Esophagus squamous epithelium (tissue), 5 donors: ENCODE measurements at regions not wholly inside any gene's neighbourhood (a gene's known extent, or its start where the extent isn't known, plus 50 kb on each side); places are given as distances from the start of the nearest gene placed in this dataset.
"Not testable (repeated sequence)": the region's sequence is repeated elsewhere in the genome, so short reads cannot be mapped to it uniquely, and the experiment has no call there.

Experiments used
- DNase-seq: peaks from one replicate; lab custom pipeline; 2025; lab: John Stamatoyannopoulos, UW
- H3K27ac ChIP-seq, 4 donors: fragments of 200-600 bp; sonication (generic); one replicate each; pipeline ENCODE4 v1.5.1; 2016 to 2019; ENCODE audit warnings: mild to moderate bottlenecking in 1 of 4
- H3K27me3 ChIP-seq, 4 donors: fragments of 200-600 bp; sonication (generic); 1 replicate in 3 of 4; 2 replicates in 1 of 4; pipeline versions ENCODE4 v1.5.1 to v1.6.0; 2017 to 2021; ENCODE audit warnings: antibody characterized with exemption in 1 of 4
- H3K36me3 ChIP-seq, 3 donors: fragments of 200-600 bp; sonication (generic); one replicate each; pipeline ENCODE4 v1.5.1; 2016 to 2019
- H3K4me1 ChIP-seq, 3 donors: fragments of 200-600 bp; sonication (generic); one replicate each; pipeline ENCODE4 v1.5.1; 2017 to 2019
- H3K4me3 ChIP-seq, 4 donors: fragments of 200-600 bp; sonication (generic); 1 replicate in 3 of 4; 2 replicates in 1 of 4; pipeline ENCODE4 v1.5.1; 2016 to 2019; ENCODE audit warnings: mild to moderate bottlenecking in 2 of 4, moderate library complexity in 1 of 4
- H3K9me3 ChIP-seq, 3 donors: fragments of 200-600 bp; sonication (generic); one replicate each; pipeline ENCODE4 v1.5.1; 2016 to 2019
- CTCF ChIP-seq, 6 experiments: fragments of 450-650 bp in 4 of 6; fragments of 200-600 bp in 2 of 6; sonication (generic) in 2 of 6; IDR thresholded peaks; one replicate each; pipeline ENCODE4 v1.5.1; 2016 to 2019; ENCODE audit warnings: antibody characterized with exemption in 6 of 6, mild to moderate bottlenecking in 4 of 6, moderate library complexity in 4 of 6
- POLR2A ChIP-seq, 4 donors: fragments of 450-650 bp; IDR thresholded peaks; one replicate each; pipeline ENCODE4 v1.6.1; 2017; ENCODE audit warnings: antibody characterized with exemption in 4 of 4, mild to moderate bottlenecking in 4 of 4, moderate library complexity in 3 of 4
- WGBS, 2 donors: methylation state at CpG; one replicate each; pipeline ENCODE4 v1.1.5; 2018; 5-methylcytosine and 5-hydroxymethylcytosine counted together
- intact Hi-C: fragments of 100-400 bp; cut with DNase I; formaldehyde crosslinking; loops from one replicate; pipeline ENCODE4 v1.15.0; 2022
- donor health status: DM: yes; HTN: yes; CAD: no.

DNA sequence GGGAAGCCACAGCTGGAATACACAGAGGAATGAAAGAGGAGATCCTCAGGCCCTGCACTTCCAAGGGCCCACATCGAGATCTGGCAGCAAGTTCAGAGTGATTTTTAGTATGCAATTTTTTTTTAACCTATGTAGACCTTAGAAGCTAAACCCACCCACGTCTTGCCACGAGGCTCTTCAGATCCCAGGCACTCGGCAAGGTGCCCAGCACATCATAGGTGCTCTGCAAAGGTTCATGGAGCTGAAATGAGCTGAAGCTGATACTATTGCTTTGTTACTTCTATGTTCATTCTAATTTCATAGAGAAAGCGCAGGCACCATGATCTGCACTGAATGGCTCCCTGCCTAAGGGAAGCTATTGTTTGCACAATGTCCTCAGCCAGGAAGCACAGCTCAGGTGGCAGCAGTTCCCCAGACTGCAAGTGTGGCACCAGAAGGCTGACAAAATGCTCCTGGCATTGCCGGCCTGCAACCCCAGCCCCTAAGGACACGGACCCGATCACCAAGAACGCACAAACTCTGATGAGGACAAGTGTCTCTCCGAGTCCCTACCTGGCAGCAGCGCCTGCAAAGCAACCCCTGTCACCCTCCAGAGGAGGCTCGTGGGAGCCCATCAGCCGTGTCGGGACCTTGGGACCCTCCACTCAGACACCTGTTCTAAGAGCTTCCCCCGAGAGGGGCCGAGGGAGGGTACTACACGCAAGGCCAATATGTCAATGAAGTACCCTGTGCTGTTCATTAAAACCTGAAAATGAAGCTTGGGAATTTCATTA is 264.2 kb downstream of the NPHP4 start:
- no peak for DNase-seq
- 57 to 66% methylated on average over 10 to 11 of the region's 17 CpGs for WGBS, 2 donors
- Histone ChIP-seq H3K4me3 (no peak overlapping the region), H3K4me1 (no peaks in the 10 kb centered on the region), H3K9me3 (no peaks in the 10 kb centered on the region), H3K27ac (no peak overlapping the region), H3K27me3 (peaks cover 0 to 37% (median 0%) of the 10 kb centered on the region in 4 donors), H3K36me3 (no peaks in the 10 kb centered on the region)
- TF ChIP-seq CTCF (IDR thresholded peaks at IDR 0.05) (no peak), POLR2A (IDR thresholded peaks at IDR 0.05) (no peak)
- intact Hi-C loops: no loop called here

GRCh38 chr1:5727191-5727590 is 265.0 kb downstream of the NPHP4 start:
- H3K9me3 ChIP-seq: no peaks in the 10 kb centered on the region
- no peak overlapping the region for H3K27ac ChIP-seq
- no peaks in the 10 kb centered on the region for H3K36me3 ChIP-seq
- intact Hi-C loops: no loop called here
- DNase-seq: no peak
- H3K27me3 ChIP-seq: peaks cover 0 to 37% (median 0%) of the 10 kb centered on the region in 4 donors
- no peaks in the 10 kb centered on the region for H3K4me1 ChIP-seq
- no peak overlapping the region for H3K4me3 ChIP-seq
- TF ChIP-seq CTCF (IDR thresholded peaks at IDR 0.05) (no peak), POLR2A (IDR thresholded peaks at IDR 0.05) (no peak)

DNA sequence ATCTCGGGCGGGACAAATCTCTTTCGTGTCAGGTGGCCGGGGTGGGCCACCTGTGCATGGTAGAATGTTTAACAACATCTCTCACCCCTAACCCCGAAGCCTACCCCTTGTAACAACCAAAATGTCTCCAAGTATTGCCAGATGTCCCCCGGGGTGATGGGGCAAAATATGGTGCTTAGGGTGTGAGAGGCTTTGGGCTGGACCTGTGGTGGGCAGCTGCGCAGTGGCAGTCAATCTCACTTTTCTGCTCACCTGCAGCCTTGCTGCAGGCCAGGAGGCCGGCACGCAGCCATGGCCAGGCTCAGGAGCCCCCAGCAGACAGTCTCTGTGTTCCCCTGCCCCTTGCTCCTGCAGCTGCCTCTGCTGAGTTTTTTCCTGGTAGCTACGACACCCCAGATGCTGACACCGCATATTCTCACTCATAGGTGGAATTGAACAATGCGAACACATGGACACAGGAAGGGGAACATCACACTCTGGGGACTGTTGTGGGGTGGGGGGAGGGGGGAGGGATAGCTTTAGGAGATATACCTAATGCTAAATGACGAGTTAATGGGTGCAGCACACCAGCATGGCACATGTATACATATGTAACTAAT is 265.5 kb downstream of the NPHP4 start:
- peaks cover 0 to 37% (median 0%) of the 10 kb centered on the region in 4 donors for H3K27me3 ChIP-seq
- H3K27ac ChIP-seq, H3K9me3 ChIP-seq, H3K4me3 ChIP-seq, H3K4me1 ChIP-seq, intact Hi-C loops, DNase-seq, H3K36me3 ChIP-seq: not testable (repeated sequence)
- 66 to 87% methylated on average over 6 to 8 of the region's 13 CpGs for WGBS, 2 donors

DNA sequence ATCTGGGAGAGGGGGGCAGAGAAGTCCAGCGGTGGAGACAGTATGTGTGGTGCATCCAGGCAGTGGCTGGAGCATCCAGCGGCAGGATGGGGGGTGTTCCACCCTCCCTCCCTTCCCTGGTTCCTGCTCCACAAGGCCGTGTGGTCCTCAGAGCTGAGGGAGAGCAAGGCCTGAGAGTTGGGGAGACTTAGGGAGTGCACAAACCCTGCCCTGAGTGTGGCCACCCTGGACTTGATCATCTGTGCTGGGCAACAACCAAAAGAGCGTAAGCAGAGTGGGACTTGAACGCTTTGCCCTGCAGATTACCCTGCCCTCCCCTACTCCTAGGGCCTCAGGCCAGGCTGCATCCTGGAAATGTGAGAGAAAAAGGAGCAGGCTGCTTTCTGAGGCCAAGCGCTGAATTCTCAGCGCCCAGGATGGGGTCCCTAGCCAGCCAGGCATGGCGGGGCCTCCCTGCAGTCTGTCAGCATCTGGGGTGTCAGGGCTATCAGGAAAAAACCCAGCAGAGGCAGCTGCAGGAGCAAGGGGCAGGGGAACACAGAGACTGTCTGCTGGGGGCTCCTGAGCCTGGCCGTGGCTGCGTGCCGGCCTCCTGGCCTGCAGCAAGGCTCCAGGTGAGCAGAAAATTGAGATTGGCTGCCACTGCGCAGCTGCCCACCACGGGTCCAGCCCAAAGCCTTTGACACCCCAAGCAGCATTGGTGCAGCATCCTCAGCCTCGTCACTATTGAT is 266.2 kb downstream of the NPHP4 start:
- intact Hi-C loops: no loop called here
- Histone ChIP-seq H3K27me3 (peaks cover 0 to 37% (median 0%) of the 10 kb centered on the region in 4 donors), H3K4me1 (peaks cover 0 to 5% (median 0%) of the 10 kb centered on the region in 3 donors), H3K36me3 (no peaks in the 10 kb centered on the region), H3K9me3 (no peaks in the 10 kb centered on the region), H3K4me3 (no peak overlapping the region), H3K27ac (no peak overlapping the region)
- whole genome bisulfite sequencing, 2 donors: 65 to 78% methylated on average over 7 to 10 of the region's 14 CpGs
- TF ChIP-seq POLR2A (IDR thresholded peaks at IDR 0.05) (no peak), CTCF (IDR thresholded peaks at IDR 0.05) (no peak)
- no peak for DNase-seq

GRCh38 chr1:5725406-5725805 is 266.8 kb downstream of the NPHP4 start:
- 75 to 100% methylated on average over 1 to 12 of the region's 13 CpGs for WGBS, 2 donors
- H3K27me3 ChIP-seq: peaks cover 0 to 33% (median 0%) of the 10 kb centered on the region in 4 donors
- H3K4me3 ChIP-seq: no peak overlapping the region
- H3K9me3 ChIP-seq: no peaks in the 10 kb centered on the region
- no peak overlapping the region for H3K27ac ChIP-seq
- intact Hi-C loops: no loop called here
- no peak for TF ChIP-seq POLR2A (IDR thresholded peaks at IDR 0.05)
- TF ChIP-seq CTCF (IDR thresholded peaks at IDR 0.05): no peak
- H3K36me3 ChIP-seq: no peaks in the 10 kb centered on the region
- DNase-seq: no peak
- peaks cover 0 to 11% (median 0%) of the 10 kb centered on the region in 3 donors for H3K4me1 ChIP-seq
